ENCODE measurements at regions not wholly inside any gene's neighbourhood (a gene's known extent, or its start where the extent isn't known, plus 50 kb on each side); places are given as distances from the start of the nearest gene placed in this dataset.

- H3K4me1 ChIP-seq (ENCODE audit: control insufficient read depth in 1 of 2, insufficient read depth in 1 of 2, low read depth in 1 of 2, low read length in 1 of 2): peaks cover 12 to 20% of the 10 kb centered on the region in 2 experiments
- no peak overlapping the region for H3K4me3 ChIP-seq (ENCODE audit: low read depth in 1 of 2, low read length in 1 of 2)
- H3K36me3 ChIP-seq: no peaks in the 10 kb centered on the region
- TF ChIP-seq, protein P1, sequence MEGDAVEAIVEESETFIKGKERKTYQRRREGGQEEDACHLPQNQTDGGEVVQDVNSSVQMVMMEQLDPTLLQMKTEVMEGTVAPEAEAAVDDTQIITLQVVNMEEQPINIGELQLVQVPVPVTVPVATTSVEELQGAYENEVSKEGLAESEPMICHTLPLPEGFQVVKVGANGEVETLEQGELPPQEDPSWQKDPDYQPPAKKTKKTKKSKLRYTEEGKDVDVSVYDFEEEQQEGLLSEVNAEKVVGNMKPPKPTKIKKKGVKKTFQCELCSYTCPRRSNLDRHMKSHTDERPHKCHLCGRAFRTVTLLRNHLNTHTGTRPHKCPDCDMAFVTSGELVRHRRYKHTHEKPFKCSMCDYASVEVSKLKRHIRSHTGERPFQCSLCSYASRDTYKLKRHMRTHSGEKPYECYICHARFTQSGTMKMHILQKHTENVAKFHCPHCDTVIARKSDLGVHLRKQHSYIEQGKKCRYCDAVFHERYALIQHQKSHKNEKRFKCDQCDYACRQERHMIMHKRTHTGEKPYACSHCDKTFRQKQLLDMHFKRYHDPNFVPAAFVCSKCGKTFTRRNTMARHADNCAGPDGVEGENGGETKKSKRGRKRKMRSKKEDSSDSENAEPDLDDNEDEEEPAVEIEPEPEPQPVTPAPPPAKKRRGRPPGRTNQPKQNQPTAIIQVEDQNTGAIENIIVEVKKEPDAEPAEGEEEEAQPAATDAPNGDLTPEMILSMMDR (IDR thresholded peaks at IDR 0.05): no peak
- H3K27ac ChIP-seq: no peak overlapping the region
- no peaks in the 10 kb centered on the region for H3K27me3 ChIP-seq
- no peaks in the 10 kb centered on the region for H3K9me3 ChIP-seq
Observed at GRCh38 chr6:105902401-105903031, 183.6 kb upstream of the PRDM1 start.

DNA sequence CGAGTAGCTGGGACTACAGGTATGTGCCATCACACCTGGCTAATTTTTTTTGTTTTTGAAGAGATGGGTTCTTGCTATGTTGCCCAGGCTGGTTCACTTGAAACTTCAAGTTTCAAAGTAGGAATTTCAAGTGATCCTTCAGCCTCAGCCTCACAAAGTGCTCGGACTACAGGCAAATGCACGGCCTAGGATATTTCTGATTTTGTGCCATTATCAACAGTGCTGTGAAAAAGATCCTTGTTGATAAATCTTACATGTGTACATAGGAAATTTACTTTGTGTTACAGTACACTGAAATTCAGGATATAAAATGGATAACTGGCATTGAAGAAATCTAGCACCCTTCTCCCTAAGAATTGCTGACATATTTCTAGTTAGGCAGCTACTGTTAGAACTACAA is 184.6 kb upstream of the PRDM1 start:
- no peak overlapping the region for H3K27ac ChIP-seq
- H3K36me3 ChIP-seq: no peaks in the 10 kb centered on the region
- H3K27me3 ChIP-seq: no peaks in the 10 kb centered on the region
- H3K9me3 ChIP-seq: no peaks in the 10 kb centered on the region
- TF ChIP-seq, protein P1 (IDR thresholded peaks at IDR 0.05): no peak
- H3K4me1 ChIP-seq (ENCODE audit: control insufficient read depth in 1 of 2, insufficient read depth in 1 of 2, low read depth in 1 of 2, low read length in 1 of 2): peaks cover 8 to 12% of the 10 kb centered on the region in 2 experiments
- no peak overlapping the region for H3K4me3 ChIP-seq (ENCODE audit: low read depth in 1 of 2, low read length in 1 of 2)

DNA sequence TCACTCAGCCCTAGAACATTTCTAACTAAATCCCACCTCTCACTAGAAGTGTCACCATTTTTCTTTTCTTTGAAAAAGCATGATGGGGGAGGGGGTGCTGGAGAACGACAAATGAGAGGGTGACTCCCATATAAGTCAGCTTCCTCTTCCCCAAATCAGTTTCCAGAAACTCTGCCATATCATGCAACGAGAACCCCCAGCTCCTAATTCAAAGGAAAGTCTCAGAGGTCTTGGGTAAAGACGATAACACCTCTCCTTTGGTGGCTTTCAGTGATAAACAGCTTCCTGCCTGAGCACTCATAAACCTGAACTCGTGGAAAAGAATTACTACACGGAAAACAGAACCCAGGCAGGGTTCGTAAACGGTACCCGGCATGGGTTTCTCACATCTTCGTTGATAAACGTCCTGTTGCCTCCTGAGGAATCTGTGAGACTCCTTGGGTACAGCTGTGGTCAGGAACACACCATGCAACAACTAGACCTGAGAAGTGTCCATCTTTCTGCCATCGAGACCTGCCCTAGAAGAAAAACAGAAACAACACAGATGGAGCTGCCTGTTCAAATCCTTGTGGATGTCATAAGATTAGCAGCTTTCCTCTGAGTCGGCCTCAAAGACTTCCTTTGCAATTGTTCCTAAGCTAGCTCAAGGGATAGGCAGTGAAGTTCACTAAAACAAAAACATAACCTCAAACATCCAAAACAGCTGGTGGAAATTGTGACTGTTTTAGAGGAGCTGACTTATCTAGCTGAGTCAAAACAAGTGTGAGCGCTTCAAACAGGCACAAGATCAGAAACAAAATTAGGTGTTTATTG is 185.8 kb upstream of the PRDM1 start:
- Histone ChIP-seq H3K27me3 (no peaks in the 10 kb centered on the region), H3K9me3 (no peaks in the 10 kb centered on the region), H3K36me3 (no peaks in the 10 kb centered on the region), H3K27ac (peak overlapping the region; percentile 6), H3K4me1 (ENCODE audit: control insufficient read depth in 1 of 2, insufficient read depth in 1 of 2, low read depth in 1 of 2, low read length in 1 of 2) (peaks cover 8 to 12% of the 10 kb centered on the region in 2 experiments), H3K4me3 (ENCODE audit: low read depth in 1 of 2, low read length in 1 of 2) (peak overlapping the region; percentile 29 to 43)
- TF ChIP-seq, protein P1 (IDR thresholded peaks at IDR 0.05): no peak

- H3K9me3 ChIP-seq: no peaks in the 10 kb centered on the region
- peaks cover 8 to 12% of the 10 kb centered on the region in 2 experiments for H3K4me1 ChIP-seq (ENCODE audit: control insufficient read depth in 1 of 2, insufficient read depth in 1 of 2, low read depth in 1 of 2, low read length in 1 of 2)
- TF ChIP-seq, protein P1 (IDR thresholded peaks at IDR 0.05): no peak
- H3K4me3 ChIP-seq (ENCODE audit: low read depth in 1 of 2, low read length in 1 of 2): no peak overlapping the region
- H3K27ac ChIP-seq: no peak overlapping the region
- H3K27me3 ChIP-seq: no peaks in the 10 kb centered on the region
- H3K36me3 ChIP-seq: no peaks in the 10 kb centered on the region
Observed at GRCh38 chr6:105898286-105898685, 187.8 kb upstream of the PRDM1 start.

DNA sequence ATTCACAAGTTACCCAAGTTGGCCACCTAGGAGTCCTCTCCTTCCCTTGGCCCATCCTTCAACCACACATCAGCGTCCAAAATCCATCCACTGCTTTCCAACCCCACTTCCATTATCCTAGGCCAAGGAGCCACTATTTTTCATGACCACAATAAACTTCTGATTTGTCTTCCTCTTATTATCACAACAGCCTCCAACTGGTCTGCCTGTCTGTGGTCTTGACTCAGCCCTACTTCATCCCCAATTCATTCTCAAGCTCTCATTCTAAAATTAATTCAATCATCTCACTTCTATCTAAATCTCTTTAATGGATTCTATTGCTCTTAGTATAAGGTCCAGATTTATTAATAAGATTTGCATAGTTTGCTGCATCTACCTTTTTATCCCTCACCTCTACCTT is 189.0 kb upstream of the PRDM1 start:
- H3K27me3 ChIP-seq: no peaks in the 10 kb centered on the region
- H3K36me3 ChIP-seq: no peaks in the 10 kb centered on the region
- peaks cover 16 to 21% of the 10 kb centered on the region in 2 experiments for H3K4me1 ChIP-seq (ENCODE audit: control insufficient read depth in 1 of 2, insufficient read depth in 1 of 2, low read depth in 1 of 2, low read length in 1 of 2)
- no peaks in the 10 kb centered on the region for H3K9me3 ChIP-seq
- H3K27ac ChIP-seq: no peak overlapping the region
- TF ChIP-seq, protein P1 (IDR thresholded peaks at IDR 0.05): no peak
- no peak overlapping the region for H3K4me3 ChIP-seq (ENCODE audit: low read depth in 1 of 2, low read length in 1 of 2)
